ENCODE measurements at regions not wholly inside any gene's neighbourhood (a gene's known extent, or its start where the extent isn't known, plus 50 kb on each side); places are given as distances from the start of the nearest gene placed in this dataset.
"Not testable (repeated sequence)": the region's sequence is repeated elsewhere in the genome, so short reads cannot be mapped to it uniquely, and the experiment has no call there.

- DNase-seq (ENCODE audit: low read depth in 2 of 2): no peak
These were observed 157.5 kb upstream of the ATF7IP start for GRCh38 chr12:14207905-14208551.

GRCh38 chr12:14211947-14212387 lies 153.5 kb upstream of the ATF7IP start:
- DNase-seq (ENCODE audit: low read depth in 2 of 2): no peak

- no peak for DNase-seq (ENCODE audit: low read depth in 2 of 2)
These were observed 151.9 kb upstream of the ATF7IP start for GRCh38 chr12:14213542-14213941.

GRCh38 chr12:14214495-14214894 lies 151.0 kb upstream of the ATF7IP start:
- DNase-seq (ENCODE audit: low read depth in 2 of 2): no peak

GRCh38 chr12:14215949-14216348 lies 149.5 kb upstream of the ATF7IP start:
- DNase-seq (ENCODE audit: low read depth in 2 of 2): not testable (repeated sequence)

- DNase-seq (ENCODE audit: low read depth in 2 of 2): no peak
These were observed 148.8 kb upstream of the ATF7IP start for GRCh38 chr12:14216405-14217294.

GRCh38 chr12:14219156-14219555 lies 146.3 kb upstream of the ATF7IP start:
- no peak for DNase-seq (ENCODE audit: low read depth in 2 of 2)

- DNase-seq (ENCODE audit: low read depth in 2 of 2): not testable (repeated sequence)
These were observed 145.8 kb upstream of the ATF7IP start for GRCh38 chr12:14219670-14220069.

- no peak for DNase-seq (ENCODE audit: low read depth in 2 of 2)
These were observed 140.4 kb upstream of the ATF7IP start for GRCh38 chr12:14225064-14225463.

- not testable (repeated sequence) for DNase-seq (ENCODE audit: low read depth in 2 of 2)
These were observed 130.3 kb upstream of the ATF7IP start for GRCh38 chr12:14235176-14235575.

GRCh38 chr12:14236641-14237040 lies 128.8 kb upstream of the ATF7IP start:
- not testable (repeated sequence) for DNase-seq (ENCODE audit: low read depth in 2 of 2)

- no peak for DNase-seq (ENCODE audit: low read depth in 2 of 2)
These were observed 127.2 kb upstream of the ATF7IP start for GRCh38 chr12:14238221-14238792.

- DNase-seq (ENCODE audit: low read depth in 2 of 2): no peak
These were observed 126.0 kb upstream of the ATF7IP start for GRCh38 chr12:14239350-14239934.

GRCh38 chr12:14239935-14240872 lies 125.3 kb upstream of the ATF7IP start:
- DNase-seq (ENCODE audit: low read depth in 2 of 2): no peak

GRCh38 chr12:14240873-14241220 lies 124.6 kb upstream of the ATF7IP start:
- DNase-seq (ENCODE audit: low read depth in 2 of 2): no peak

- not testable (repeated sequence) for DNase-seq (ENCODE audit: low read depth in 2 of 2)
These were observed 122.7 kb upstream of the ATF7IP start for GRCh38 chr12:14242825-14243224.

GRCh38 chr12:14243941-14244340 lies 121.5 kb upstream of the ATF7IP start:
- no peak for DNase-seq (ENCODE audit: low read depth in 2 of 2)

GRCh38 chr12:14244876-14245669 lies 120.4 kb upstream of the ATF7IP start:
- no peak for DNase-seq (ENCODE audit: low read depth in 2 of 2)

GRCh38 chr12:14247166-14247565 lies 118.3 kb upstream of the ATF7IP start:
- DNase-seq (ENCODE audit: low read depth in 2 of 2): no peak

GRCh38 chr12:14249368-14249767 lies 116.1 kb upstream of the ATF7IP start:
- DNase-seq (ENCODE audit: low read depth in 2 of 2): no peak

All from stimulated activated CD8-positive, alpha-beta memory T cell treated with anti-CD3 and anti-CD28 coated beads, Interleukin-15, amount 100 ng/mL, for 4 hours (primary cell).